ENCODE measurements at regions not wholly inside any gene's neighbourhood (a gene's known extent, or its start where the extent isn't known, plus 50 kb on each side); places are given as distances from the start of the nearest gene placed in this dataset.

DNA sequence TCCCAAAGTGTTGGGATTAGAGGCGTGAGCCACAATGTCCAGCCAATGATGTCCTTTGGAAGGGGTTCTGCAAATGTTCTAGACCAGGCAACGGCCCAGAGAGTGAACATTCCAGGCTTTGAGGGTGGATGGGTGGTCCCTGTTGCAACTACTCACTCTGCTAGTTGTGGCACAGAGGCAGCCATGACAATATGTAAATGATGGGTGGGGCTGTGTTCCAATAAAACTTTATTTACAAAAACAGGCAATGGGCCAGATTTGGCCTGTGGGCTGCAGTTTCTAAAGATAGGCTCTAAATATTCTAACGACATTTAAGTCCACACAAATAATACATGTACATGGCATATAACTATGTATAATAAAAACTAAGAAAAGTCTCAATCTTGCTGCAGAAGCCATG is 276.3 kb downstream of the CTTN start:
- Histone ChIP-seq H3K9me3 (ENCODE audit: severe bottlenecking) (no peaks in the 10 kb centered on the region), H3K36me3 (ENCODE audit: low read depth) (no peaks in the 10 kb centered on the region), H3K27me3 (ENCODE audit: insufficient read depth, poor library complexity, severe bottlenecking) (no peaks in the 10 kb centered on the region), H3K27ac (ENCODE audit: poor library complexity, severe bottlenecking) (no peak overlapping the region), H3K4me3 (ENCODE audit: severe bottlenecking) (no peak overlapping the region), H3K4me1 (ENCODE audit: insufficient read depth, poor library complexity, severe bottlenecking) (no peaks in the 10 kb centered on the region)
- ATAC-seq (ENCODE audit: low read depth) (no peak), DNase-seq (ENCODE audit: low spot score) (no peak)
- TF ChIP-seq, protein P1, sequence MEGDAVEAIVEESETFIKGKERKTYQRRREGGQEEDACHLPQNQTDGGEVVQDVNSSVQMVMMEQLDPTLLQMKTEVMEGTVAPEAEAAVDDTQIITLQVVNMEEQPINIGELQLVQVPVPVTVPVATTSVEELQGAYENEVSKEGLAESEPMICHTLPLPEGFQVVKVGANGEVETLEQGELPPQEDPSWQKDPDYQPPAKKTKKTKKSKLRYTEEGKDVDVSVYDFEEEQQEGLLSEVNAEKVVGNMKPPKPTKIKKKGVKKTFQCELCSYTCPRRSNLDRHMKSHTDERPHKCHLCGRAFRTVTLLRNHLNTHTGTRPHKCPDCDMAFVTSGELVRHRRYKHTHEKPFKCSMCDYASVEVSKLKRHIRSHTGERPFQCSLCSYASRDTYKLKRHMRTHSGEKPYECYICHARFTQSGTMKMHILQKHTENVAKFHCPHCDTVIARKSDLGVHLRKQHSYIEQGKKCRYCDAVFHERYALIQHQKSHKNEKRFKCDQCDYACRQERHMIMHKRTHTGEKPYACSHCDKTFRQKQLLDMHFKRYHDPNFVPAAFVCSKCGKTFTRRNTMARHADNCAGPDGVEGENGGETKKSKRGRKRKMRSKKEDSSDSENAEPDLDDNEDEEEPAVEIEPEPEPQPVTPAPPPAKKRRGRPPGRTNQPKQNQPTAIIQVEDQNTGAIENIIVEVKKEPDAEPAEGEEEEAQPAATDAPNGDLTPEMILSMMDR (IDR thresholded peaks at IDR 0.05; ENCODE audit: poor library complexity, severe bottlenecking): no peak

DNA sequence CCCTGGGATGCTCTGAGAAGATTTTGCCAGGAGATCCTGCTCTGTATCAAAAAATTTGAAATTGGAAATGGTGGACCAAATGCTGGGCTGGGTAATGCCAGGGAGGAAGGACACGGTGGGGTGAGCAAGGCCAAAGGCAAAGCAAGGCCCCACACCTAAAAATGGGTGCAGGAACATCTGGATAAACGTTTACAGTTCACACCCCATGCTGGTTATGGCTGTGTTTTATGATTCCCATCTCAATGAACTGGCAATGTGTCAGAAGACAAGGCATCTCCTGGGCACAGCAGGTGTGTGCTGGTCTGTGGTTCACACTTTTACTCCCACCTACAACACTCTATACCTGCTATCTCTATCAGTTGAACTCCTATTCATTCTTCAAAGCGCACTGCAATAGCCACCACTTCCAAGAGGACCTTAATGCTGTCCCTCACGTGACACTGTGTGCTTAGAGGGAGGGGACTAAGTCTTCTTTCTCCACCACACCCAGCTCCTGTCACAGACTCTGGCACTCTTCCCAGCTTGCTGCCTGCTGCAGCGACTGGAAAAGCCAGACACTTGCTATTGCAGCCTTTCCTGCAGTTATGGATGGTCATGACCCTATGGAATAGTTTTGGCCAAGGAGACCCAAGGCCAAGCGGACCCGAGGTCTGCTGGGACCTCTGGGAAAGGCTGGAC is 277.5 kb downstream of the CTTN start:
- no peak overlapping the region for H3K4me3 ChIP-seq (ENCODE audit: severe bottlenecking)
- H3K36me3 ChIP-seq (ENCODE audit: low read depth): no peaks in the 10 kb centered on the region
- ATAC-seq (ENCODE audit: low read depth) (no peak), DNase-seq (ENCODE audit: low spot score) (no peak)
- TF ChIP-seq, protein P1 (IDR thresholded peaks at IDR 0.05; ENCODE audit: poor library complexity, severe bottlenecking): no peak
- no peaks in the 10 kb centered on the region for H3K4me1 ChIP-seq (ENCODE audit: insufficient read depth, poor library complexity, severe bottlenecking)
- no peak overlapping the region for H3K27ac ChIP-seq (ENCODE audit: poor library complexity, severe bottlenecking)
- H3K9me3 ChIP-seq (ENCODE audit: severe bottlenecking): no peaks in the 10 kb centered on the region
- no peaks in the 10 kb centered on the region for H3K27me3 ChIP-seq (ENCODE audit: insufficient read depth, poor library complexity, severe bottlenecking)

DNA sequence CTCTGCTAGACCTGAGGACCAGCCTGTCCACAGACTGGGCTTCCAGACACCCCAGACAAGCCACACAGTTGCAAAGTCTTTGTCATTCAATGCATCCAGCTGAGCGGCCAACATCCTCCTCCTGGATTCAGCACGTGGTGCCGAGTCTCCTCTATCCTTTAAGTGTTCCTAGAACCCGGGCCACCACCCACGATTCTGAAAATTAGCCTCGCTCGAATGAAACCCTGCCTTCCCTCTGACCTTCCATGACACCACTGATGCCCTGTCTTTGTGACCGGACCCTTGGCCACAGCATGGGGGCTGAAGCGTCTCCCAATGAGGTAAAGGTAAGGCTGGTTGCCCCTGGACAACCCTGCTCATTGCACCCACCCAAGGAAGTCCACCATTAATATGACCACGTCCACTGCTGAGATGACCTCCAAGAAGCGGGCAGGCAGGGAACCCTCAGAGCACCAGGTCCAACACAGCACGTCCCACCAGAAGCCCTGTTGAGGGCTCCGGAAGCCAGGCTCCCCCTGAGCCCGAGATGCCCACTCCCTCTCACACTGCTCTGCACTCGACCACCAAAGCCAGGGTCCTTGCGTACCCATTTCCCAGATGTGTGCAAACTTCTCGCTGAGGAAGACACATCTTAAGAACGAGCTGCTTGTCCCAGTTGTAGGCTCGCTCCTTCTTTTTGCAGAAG is 279.0 kb downstream of the CTTN start:
- ATAC-seq (ENCODE audit: low read depth) (no peak), DNase-seq (ENCODE audit: low spot score) (no peak)
- Histone ChIP-seq H3K4me1 (ENCODE audit: insufficient read depth, poor library complexity, severe bottlenecking) (no peaks in the 10 kb centered on the region), H3K9me3 (ENCODE audit: severe bottlenecking) (no peaks in the 10 kb centered on the region), H3K4me3 (ENCODE audit: severe bottlenecking) (no peak overlapping the region), H3K36me3 (ENCODE audit: low read depth) (no peaks in the 10 kb centered on the region), H3K27me3 (ENCODE audit: insufficient read depth, poor library complexity, severe bottlenecking) (no peaks in the 10 kb centered on the region), H3K27ac (ENCODE audit: poor library complexity, severe bottlenecking) (no peak overlapping the region)
- TF ChIP-seq, protein P1 (IDR thresholded peaks at IDR 0.05; ENCODE audit: poor library complexity, severe bottlenecking): no peak

DNA sequence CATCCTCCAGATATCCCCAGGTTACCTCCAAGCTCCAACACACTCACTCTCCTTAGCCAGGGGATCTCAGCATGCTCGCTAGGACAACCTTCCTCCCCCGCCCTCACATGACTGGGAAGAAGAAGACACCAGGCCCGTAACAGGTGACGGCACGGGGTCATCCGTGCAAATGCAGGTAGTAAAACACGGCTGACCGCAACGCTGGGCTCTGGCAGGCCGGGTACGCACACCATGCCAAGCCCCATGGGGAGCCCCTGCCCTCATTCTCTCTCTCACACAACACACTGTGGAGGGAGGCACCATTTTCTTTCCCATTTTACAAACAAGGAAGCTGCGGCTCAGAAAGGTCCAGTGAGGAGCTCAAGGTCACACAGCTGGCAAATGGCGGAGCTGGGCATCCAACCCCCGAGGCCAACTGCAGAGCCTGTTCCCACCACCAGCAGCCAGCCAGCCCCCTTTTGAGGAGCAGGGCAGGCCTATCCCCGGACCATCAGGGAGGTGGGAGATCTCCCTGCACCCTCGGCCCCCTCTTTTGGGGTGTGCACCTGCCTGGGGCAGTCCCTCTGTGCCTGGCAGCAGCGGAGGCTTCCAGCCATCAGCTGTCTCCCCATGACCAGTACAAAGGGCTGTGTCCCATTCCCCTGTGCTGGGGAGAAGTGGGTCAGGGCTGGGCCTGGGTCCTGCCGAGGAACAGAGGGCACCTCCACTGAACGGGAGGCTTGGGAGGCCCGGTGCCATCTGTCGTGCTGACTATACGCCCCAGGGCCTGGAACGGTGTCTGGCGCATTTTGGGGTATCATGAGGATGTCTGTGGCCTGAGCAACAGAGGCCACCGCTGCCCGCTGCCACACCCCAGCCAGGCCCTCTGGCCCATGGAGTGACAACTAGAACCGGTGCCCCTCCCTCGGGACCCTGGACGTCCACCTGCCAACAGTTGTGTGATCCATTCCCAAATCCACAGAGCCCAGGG is 280.9 kb downstream of the CTTN start:
- Histone ChIP-seq H3K27me3 (ENCODE audit: insufficient read depth, poor library complexity, severe bottlenecking) (no peaks in the 10 kb centered on the region), H3K4me3 (ENCODE audit: severe bottlenecking) (no peak overlapping the region), H3K4me1 (ENCODE audit: insufficient read depth, poor library complexity, severe bottlenecking) (no peaks in the 10 kb centered on the region), H3K9me3 (ENCODE audit: severe bottlenecking) (no peaks in the 10 kb centered on the region), H3K36me3 (ENCODE audit: low read depth) (no peaks in the 10 kb centered on the region), H3K27ac (ENCODE audit: poor library complexity, severe bottlenecking) (no peak overlapping the region)
- ATAC-seq (ENCODE audit: low read depth): no peak
- TF ChIP-seq, protein P1 (IDR thresholded peaks at IDR 0.05; ENCODE audit: poor library complexity, severe bottlenecking): no peak
- DNase-seq (ENCODE audit: low spot score): peak; percentile 44

Data from RWPE2 (cell line).